ENCODE measurements at regions not wholly inside any gene's neighbourhood (a gene's known extent, or its start where the extent isn't known, plus 50 kb on each side); places are given as distances from the start of the nearest gene placed in this dataset.
"Not testable (repeated sequence)": the region's sequence is repeated elsewhere in the genome, so short reads cannot be mapped to it uniquely, and the experiment has no call there.

GRCh38 chr6:139713424-139713823 is 339.0 kb upstream of the CITED2 start:
- DNase-seq (ENCODE audit: low read depth in 1 of 2, low spot score in 1 of 2): no peak

- no peak for DNase-seq (ENCODE audit: low read depth in 1 of 2, low spot score in 1 of 2)
Measured at GRCh38 chr6:139712830-139713229, 338.4 kb upstream of the CITED2 start.

- no peak for DNase-seq (ENCODE audit: low read depth in 1 of 2, low spot score in 1 of 2)
Measured at GRCh38 chr6:139711804-139712585, 337.5 kb upstream of the CITED2 start.

- DNase-seq (ENCODE audit: low read depth in 1 of 2, low spot score in 1 of 2): no peak
Measured at GRCh38 chr6:139710556-139710955, 336.1 kb upstream of the CITED2 start.

GRCh38 chr6:139708337-139709199 is 334.1 kb upstream of the CITED2 start:
- DNase-seq (ENCODE audit: low read depth in 1 of 2, low spot score in 1 of 2): no peak

- no peak for DNase-seq (ENCODE audit: low read depth in 1 of 2, low spot score in 1 of 2)
Measured at GRCh38 chr6:139706912-139707311, 332.5 kb upstream of the CITED2 start.

GRCh38 chr6:139705284-139705683 is 330.8 kb upstream of the CITED2 start:
- no peak for DNase-seq (ENCODE audit: low read depth in 1 of 2, low spot score in 1 of 2)

GRCh38 chr6:139703780-139704179 is 329.3 kb upstream of the CITED2 start:
- DNase-seq (ENCODE audit: low read depth in 1 of 2, low spot score in 1 of 2): no peak

GRCh38 chr6:139702706-139703105 is 328.3 kb upstream of the CITED2 start:
- no peak for DNase-seq (ENCODE audit: low read depth in 1 of 2, low spot score in 1 of 2)

- no peak for DNase-seq (ENCODE audit: low read depth in 1 of 2, low spot score in 1 of 2)
Measured at GRCh38 chr6:139701695-139702094, 327.2 kb upstream of the CITED2 start.

- no peak for DNase-seq (ENCODE audit: low read depth in 1 of 2, low spot score in 1 of 2)
Measured at GRCh38 chr6:139701003-139701402, 326.6 kb upstream of the CITED2 start.

- no peak for DNase-seq (ENCODE audit: low read depth in 1 of 2, low spot score in 1 of 2)
Measured at GRCh38 chr6:139699911-139700310, 325.5 kb upstream of the CITED2 start.

GRCh38 chr6:139699335-139699734 is 324.9 kb upstream of the CITED2 start:
- DNase-seq (ENCODE audit: low read depth in 1 of 2, low spot score in 1 of 2): no peak

GRCh38 chr6:139698526-139699176 is 324.2 kb upstream of the CITED2 start:
- DNase-seq (ENCODE audit: low read depth in 1 of 2, low spot score in 1 of 2): no peak

GRCh38 chr6:139697856-139698255 is 323.4 kb upstream of the CITED2 start:
- not testable (repeated sequence) for DNase-seq (ENCODE audit: low read depth in 1 of 2, low spot score in 1 of 2)

GRCh38 chr6:139696991-139697390 is 322.5 kb upstream of the CITED2 start:
- not testable (repeated sequence) for DNase-seq (ENCODE audit: low read depth in 1 of 2, low spot score in 1 of 2)

GRCh38 chr6:139695361-139695760 is 320.9 kb upstream of the CITED2 start:
- DNase-seq (ENCODE audit: low read depth in 1 of 2, low spot score in 1 of 2): no peak

GRCh38 chr6:139693735-139694134 is 319.3 kb upstream of the CITED2 start:
- no peak for DNase-seq (ENCODE audit: low read depth in 1 of 2, low spot score in 1 of 2)

- DNase-seq (ENCODE audit: low read depth in 1 of 2, low spot score in 1 of 2): no peak
Measured at GRCh38 chr6:139690007-139690406, 315.6 kb upstream of the CITED2 start.

- no peak for DNase-seq (ENCODE audit: low read depth in 1 of 2, low spot score in 1 of 2)
Measured at GRCh38 chr6:139687055-139687454, 312.6 kb upstream of the CITED2 start.

- no peak for DNase-seq (ENCODE audit: low read depth in 1 of 2, low spot score in 1 of 2)
Measured at GRCh38 chr6:139686308-139686707, 311.9 kb upstream of the CITED2 start.

- no peak for DNase-seq (ENCODE audit: low read depth in 1 of 2, low spot score in 1 of 2)
Measured at GRCh38 chr6:139685009-139685408, 310.6 kb upstream of the CITED2 start.

All from activated CD4-positive, alpha-beta T cell treated with anti-CD3 and anti-CD28 coated beads, Interleukin-2, amount 50 U/mL, for 24 hours (primary cell).